CD8-positive, alpha-beta memory T cell (primary cell): ENCODE measurements at regions not wholly inside any gene's neighbourhood (a gene's known extent, or its start where the extent isn't known, plus 50 kb on each side); places are given as distances from the start of the nearest gene placed in this dataset.

Experiments
- CTCF ChIA-PET: fragments of 350-600 bp; sonication (Branson Sonifier 250); formaldehyde crosslinking; loops from one replicate; lab custom pipeline; 2021; ENCODE audit warnings: antibody characterized with exemption; lab: Charles Lee
- POLR2A ChIA-PET: fragments of 350-600 bp; sonication (Branson Sonifier 250); formaldehyde crosslinking; loops from one replicate; lab custom pipeline; 2021; ENCODE audit warnings: antibody characterized with exemption; lab: Charles Lee
- DNase-seq, 5 donors: peaks; one replicate each; pipeline versions ENCODE4 v3.0.0 to v3.0.0-alpha.2; 2020 to 2022; ENCODE audit warnings: mixed read lengths in 1 of 5
- H3K27ac ChIP-seq: one replicate; pipeline ENCODE4 v1.7.0; 2013; ENCODE audit warnings: low read depth, mild to moderate bottlenecking, low read length, moderate library complexity
- H3K27me3 ChIP-seq: 2 replicates; pipeline ENCODE4 v1.7.0; 2013; ENCODE audit warnings: low read length, mild to moderate bottlenecking; ENCODE audit not compliant: insufficient read depth, poor library complexity, severe bottlenecking
- H3K36me3 ChIP-seq: 2 replicates; pipeline ENCODE4 v1.7.0; 2013; ENCODE audit warnings: mild to moderate bottlenecking, low read length, moderate library complexity; ENCODE audit not compliant: insufficient read depth
- H3K4me1 ChIP-seq: 2 replicates; pipeline ENCODE4 v1.7.0; 2013; ENCODE audit warnings: mild to moderate bottlenecking, low read length, moderate library complexity; ENCODE audit not compliant: insufficient read depth
- H3K4me3 ChIP-seq: 2 replicates; pipeline ENCODE4 v1.7.0; 2013; ENCODE audit warnings: mild to moderate bottlenecking, low read length
- H3K9me3 ChIP-seq: 2 replicates; pipeline ENCODE4 v1.7.0; 2013; ENCODE audit warnings: mild to moderate bottlenecking, low read length
- H3K27ac Mint-ChIP-seq, 8 donors: one replicate each; pipeline ENCODE4 v1.8.0; 2020 to 2021; ENCODE audit warnings: mixed read lengths in 8 of 8, mild to moderate bottlenecking in 6 of 8, inconsistent platforms in 3 of 8, moderate library complexity in 3 of 8
- H3K27me3 Mint-ChIP-seq, 2 donors: one replicate each; pipeline ENCODE4 v1.8.0; 2020 to 2021; ENCODE audit warnings: mixed read lengths in 2 of 2, mild to moderate bottlenecking in 1 of 2, moderate library complexity in 1 of 2
- H3K36me3 Mint-ChIP-seq, 3 donors: one replicate each; pipeline ENCODE4 v1.8.0; 2020 to 2021; ENCODE audit warnings: mixed read lengths in 3 of 3, inconsistent platforms in 1 of 3, mild to moderate bottlenecking in 1 of 3
- H3K4me1 Mint-ChIP-seq, 3 donors: one replicate each; pipeline ENCODE4 v1.8.0; 2020 to 2021; ENCODE audit warnings: mixed read lengths in 3 of 3, inconsistent platforms in 1 of 3, mild to moderate bottlenecking in 1 of 3
- H3K4me3 Mint-ChIP-seq, 7 donors: one replicate each; pipeline ENCODE4 v1.8.0; 2020 to 2021; ENCODE audit warnings: mixed read lengths in 7 of 7, mild to moderate bottlenecking in 6 of 7, moderate library complexity in 4 of 7, inconsistent platforms in 2 of 7
- H3K9me3 Mint-ChIP-seq, 5 donors: one replicate each; pipeline ENCODE4 v1.8.0; 2020 to 2022; ENCODE audit warnings: mixed read lengths in 5 of 5, mild to moderate bottlenecking in 3 of 5, moderate library complexity in 2 of 5, inconsistent platforms in 1 of 5

- Histone ChIP-seq H3K4me3 (no peak overlapping the region), H3K4me1 (no peaks in the 10 kb centered on the region), H3K9me3 (no peaks in the 10 kb centered on the region), H3K36me3 (no peaks in the 10 kb centered on the region), H3K27me3 (no peaks in the 10 kb centered on the region), H3K27ac (no peak overlapping the region)
- H3K4me1 Mint-ChIP-seq, result no peaks in the 10 kb centered on the region
- peaks cover 0 to 2% of the 10 kb centered on the region in 2 donors for H3K27me3 Mint-ChIP-seq
- peaks cover 0 to 2% (median 0%) of the 10 kb centered on the region in 5 donors for H3K9me3 Mint-ChIP-seq
- H3K27ac Mint-ChIP-seq, result no peak overlapping the region
- no peaks in the 10 kb centered on the region for H3K36me3 Mint-ChIP-seq
- ChIA-PET CTCF (no interaction called here), POLR2A (no interaction called here)
- H3K4me3 Mint-ChIP-seq, result no peak overlapping the region
- no peak for DNase-seq
These were observed 507.5 kb upstream of the MAP3K7 start for GRCh38 chr6:91094341-91094740.

GRCh38 chr6:91088976-91089375 is 502.1 kb upstream of the MAP3K7 start:
- H3K36me3 Mint-ChIP-seq, result no peaks in the 10 kb centered on the region
- no peak overlapping the region for H3K27ac Mint-ChIP-seq

GRCh38 chr6:91088515-91088914 is 501.6 kb upstream of the MAP3K7 start:
- Mint-ChIP-seq H3K36me3 (no peaks in the 10 kb centered on the region), H3K27me3 (no peaks in the 10 kb centered on the region), H3K9me3 (peaks cover 0 to 2% (median 0%) of the 10 kb centered on the region in 5 donors), H3K4me1 (no peaks in the 10 kb centered on the region), H3K27ac (no peak overlapping the region), H3K4me3 (no peak overlapping the region)
- Histone ChIP-seq H3K4me3 (no peak overlapping the region), H3K9me3 (no peaks in the 10 kb centered on the region), H3K27me3 (no peaks in the 10 kb centered on the region), H3K4me1 (no peaks in the 10 kb centered on the region), H3K27ac (no peak overlapping the region), H3K36me3 (no peaks in the 10 kb centered on the region)
- POLR2A ChIA-PET, result no interaction called here
- DNase-seq, result no peak
- CTCF ChIA-PET, result no interaction called here

More at GRCh38 chr6:91088976-91089375, 502.1 kb upstream of the MAP3K7 start:
- no peak overlapping the region for H3K4me3 Mint-ChIP-seq
- no peaks in the 10 kb centered on the region for H3K4me1 Mint-ChIP-seq
- Histone ChIP-seq H3K4me3 (no peak overlapping the region), H3K27me3 (no peaks in the 10 kb centered on the region), H3K36me3 (no peaks in the 10 kb centered on the region), H3K4me1 (no peaks in the 10 kb centered on the region), H3K9me3 (no peaks in the 10 kb centered on the region), H3K27ac (no peak overlapping the region)
- CTCF ChIA-PET, result no interaction called here
- H3K27me3 Mint-ChIP-seq, result no peaks in the 10 kb centered on the region
- POLR2A ChIA-PET, result no interaction called here
- H3K9me3 Mint-ChIP-seq, result peaks cover 0 to 2% (median 0%) of the 10 kb centered on the region in 5 donors
- no peak for DNase-seq

- H3K4me3 Mint-ChIP-seq, result no peak overlapping the region
- CTCF ChIA-PET, result no interaction called here
These were observed 501.0 kb upstream of the MAP3K7 start for GRCh38 chr6:91087908-91088307.

GRCh38 chr6:91083211-91083610 is 496.3 kb upstream of the MAP3K7 start:
- no peaks in the 10 kb centered on the region for H3K9me3 Mint-ChIP-seq
- no peak overlapping the region for H3K27ac Mint-ChIP-seq
- POLR2A ChIA-PET, result no interaction called here
- DNase-seq, result no peak
- Histone ChIP-seq H3K27me3 (no peaks in the 10 kb centered on the region), H3K4me3 (no peak overlapping the region), H3K36me3 (no peaks in the 10 kb centered on the region), H3K4me1 (no peaks in the 10 kb centered on the region), H3K9me3 (no peaks in the 10 kb centered on the region), H3K27ac (no peak overlapping the region)
- no peaks in the 10 kb centered on the region for H3K27me3 Mint-ChIP-seq
- CTCF ChIA-PET, result no interaction called here
- no peaks in the 10 kb centered on the region for H3K36me3 Mint-ChIP-seq
- no peaks in the 10 kb centered on the region for H3K4me1 Mint-ChIP-seq
- no peak overlapping the region for H3K4me3 Mint-ChIP-seq

More at GRCh38 chr6:91087908-91088307, 501.0 kb upstream of the MAP3K7 start:
- H3K4me1 ChIP-seq, result no peaks in the 10 kb centered on the region
- no peak overlapping the region for H3K4me3 ChIP-seq
- Mint-ChIP-seq H3K27me3 (no peaks in the 10 kb centered on the region), H3K4me1 (no peaks in the 10 kb centered on the region), H3K9me3 (peaks cover 0 to 2% (median 0%) of the 10 kb centered on the region in 5 donors), H3K36me3 (no peaks in the 10 kb centered on the region), H3K27ac (no peak overlapping the region)
- H3K36me3 ChIP-seq, result no peaks in the 10 kb centered on the region
- no peaks in the 10 kb centered on the region for H3K27me3 ChIP-seq
- no peak for DNase-seq
- POLR2A ChIA-PET, result no interaction called here
- H3K9me3 ChIP-seq, result no peaks in the 10 kb centered on the region
- H3K27ac ChIP-seq, result no peak overlapping the region

GRCh38 chr6:91082311-91082832 is 495.5 kb upstream of the MAP3K7 start:
- Histone ChIP-seq H3K36me3 (no peaks in the 10 kb centered on the region), H3K27ac (no peak overlapping the region), H3K9me3 (no peaks in the 10 kb centered on the region), H3K27me3 (no peaks in the 10 kb centered on the region), H3K4me3 (no peak overlapping the region), H3K4me1 (no peaks in the 10 kb centered on the region)
- DNase-seq, result no peak
- no peak overlapping the region for H3K27ac Mint-ChIP-seq
- H3K27me3 Mint-ChIP-seq, result no peaks in the 10 kb centered on the region
- POLR2A ChIA-PET, result no interaction called here
- no peaks in the 10 kb centered on the region for H3K36me3 Mint-ChIP-seq
- no peaks in the 10 kb centered on the region for H3K4me1 Mint-ChIP-seq
- CTCF ChIA-PET, result no interaction called here
- no peak overlapping the region for H3K4me3 Mint-ChIP-seq
- no peaks in the 10 kb centered on the region for H3K9me3 Mint-ChIP-seq

GRCh38 chr6:91081452-91082067 is 494.7 kb upstream of the MAP3K7 start:
- Mint-ChIP-seq H3K9me3 (no peaks in the 10 kb centered on the region), H3K27ac (no peak overlapping the region), H3K4me1 (no peaks in the 10 kb centered on the region), H3K4me3 (no peak overlapping the region), H3K27me3 (no peaks in the 10 kb centered on the region), H3K36me3 (no peaks in the 10 kb centered on the region)
- Histone ChIP-seq H3K36me3 (no peaks in the 10 kb centered on the region), H3K27me3 (no peaks in the 10 kb centered on the region), H3K4me3 (no peak overlapping the region), H3K27ac (no peak overlapping the region), H3K9me3 (no peaks in the 10 kb centered on the region), H3K4me1 (no peaks in the 10 kb centered on the region)
- no peak for DNase-seq
- ChIA-PET POLR2A (no interaction called here), CTCF (no interaction called here)

GRCh38 chr6:91080871-91081270 is 494.0 kb upstream of the MAP3K7 start:
- Mint-ChIP-seq H3K36me3 (no peaks in the 10 kb centered on the region), H3K9me3 (no peaks in the 10 kb centered on the region), H3K27me3 (no peaks in the 10 kb centered on the region), H3K27ac (no peak overlapping the region), H3K4me1 (no peaks in the 10 kb centered on the region), H3K4me3 (no peak overlapping the region)
- H3K4me3 ChIP-seq, result no peak overlapping the region
- H3K27ac ChIP-seq, result no peak overlapping the region
- no peaks in the 10 kb centered on the region for H3K4me1 ChIP-seq
- no peaks in the 10 kb centered on the region for H3K27me3 ChIP-seq
- no peaks in the 10 kb centered on the region for H3K9me3 ChIP-seq
- POLR2A ChIA-PET, result no interaction called here
- no peak for DNase-seq
- H3K36me3 ChIP-seq, result no peaks in the 10 kb centered on the region
- CTCF ChIA-PET, result no interaction called here
